ENCODE measurements at regions not wholly inside any gene's neighbourhood (a gene's known extent, or its start where the extent isn't known, plus 50 kb on each side); places are given as distances from the start of the nearest gene placed in this dataset.

DNA sequence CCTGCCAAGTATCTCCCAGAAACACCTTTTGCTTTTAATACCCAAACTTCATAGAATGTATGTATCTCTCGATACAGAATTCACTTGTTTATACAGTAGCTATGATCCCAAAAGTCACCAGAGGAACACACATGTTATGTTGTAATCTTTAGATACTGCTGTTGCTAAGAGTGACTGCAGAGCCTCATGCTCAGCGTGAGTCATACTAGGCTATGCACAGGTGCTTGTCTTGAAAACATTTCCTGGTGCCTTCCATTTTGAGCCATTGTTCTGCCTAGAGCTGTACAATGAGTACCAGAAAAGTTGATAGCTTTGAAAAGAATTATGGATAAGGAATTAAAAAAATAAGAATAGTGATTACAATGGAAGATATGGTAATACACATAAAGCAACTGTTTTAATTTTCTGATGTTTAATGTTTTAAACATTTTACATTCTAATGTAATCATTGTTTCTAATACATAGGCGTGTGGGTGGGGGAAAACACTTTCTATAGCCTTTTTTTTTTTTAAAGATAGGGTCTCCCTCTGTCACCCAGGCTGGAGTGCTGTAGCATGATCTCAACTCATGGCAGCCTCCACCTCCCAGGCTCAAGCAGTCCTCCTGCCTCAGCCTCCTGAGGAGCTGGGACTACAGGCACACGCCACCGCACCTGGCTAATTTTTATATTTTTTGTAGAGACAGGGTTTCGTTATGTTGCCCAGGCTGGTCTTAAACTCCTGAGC lies 79.4 kb downstream of the CD24 start:
- no peaks in the 10 kb centered on the region for H3K4me1 Mint-ChIP-seq
- H3K27me3 Mint-ChIP-seq = peaks cover 9% of the 10 kb centered on the region
- H3K27ac Mint-ChIP-seq = no peak overlapping the region
- POLR2A ChIA-PET = no interaction called here
- no peak overlapping the region for H3K4me3 Mint-ChIP-seq
- H3K36me3 Mint-ChIP-seq (ENCODE audit: low read depth) = no peaks in the 10 kb centered on the region
- CTCF ChIA-PET = no interaction called here
- DNase-seq = no peak
- H3K9me3 Mint-ChIP-seq = no peaks in the 10 kb centered on the region

DNA sequence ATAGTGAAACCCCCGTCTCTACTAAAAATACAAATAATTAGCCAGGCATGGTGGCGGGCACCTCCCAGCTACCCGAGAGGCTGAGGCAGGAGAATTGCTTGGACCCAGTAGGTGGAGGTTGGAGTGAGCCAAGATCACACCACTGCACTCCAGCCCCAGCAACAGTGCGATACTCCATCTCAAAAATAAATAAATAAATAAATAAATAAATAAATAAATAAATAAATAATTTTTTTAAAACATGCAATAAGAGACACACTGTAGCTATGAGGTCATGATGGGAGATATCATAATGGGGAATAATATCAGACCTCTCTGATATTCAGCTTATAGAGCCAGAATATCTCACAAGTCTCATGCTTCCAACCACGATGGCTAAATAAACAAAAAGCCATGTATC lies 82.3 kb downstream of the CD24 start:
- Mint-ChIP-seq H3K27ac (no peak overlapping the region), H3K4me1 (no peaks in the 10 kb centered on the region), H3K4me3 (no peak overlapping the region), H3K27me3 (peaks cover 12% of the 10 kb centered on the region), H3K36me3 (ENCODE audit: low read depth) (no peaks in the 10 kb centered on the region), H3K9me3 (no peaks in the 10 kb centered on the region)
- POLR2A ChIA-PET = no interaction called here
- CTCF ChIA-PET = no interaction called here
- DNase-seq = no peak

DNA sequence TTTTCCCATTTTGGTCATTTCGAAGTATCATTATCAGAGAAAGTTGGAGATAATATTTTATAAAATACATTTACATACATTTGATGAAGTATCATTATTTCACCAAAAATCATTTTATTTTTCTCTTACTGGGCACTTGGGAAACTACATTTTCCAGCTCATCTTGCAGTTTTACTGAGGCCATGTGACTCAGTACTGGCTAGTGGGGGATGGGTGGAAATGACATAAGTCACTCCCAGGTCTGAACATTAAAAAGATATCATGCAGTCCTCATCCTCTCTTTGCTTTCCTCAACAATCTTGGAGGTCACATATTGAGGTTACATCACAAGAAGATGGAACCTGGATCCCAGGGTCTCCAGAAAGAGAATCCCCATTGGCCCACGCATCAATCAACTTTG lies 84.1 kb downstream of the CD24 start:
- ChIA-PET CTCF (no interaction called here), POLR2A (no interaction called here)
- Mint-ChIP-seq H3K27ac (no peak overlapping the region), H3K36me3 (ENCODE audit: low read depth) (no peaks in the 10 kb centered on the region), H3K27me3 (peaks cover 22% of the 10 kb centered on the region), H3K4me1 (no peaks in the 10 kb centered on the region), H3K4me3 (no peak overlapping the region), H3K9me3 (no peaks in the 10 kb centered on the region)
- no peak for DNase-seq

GRCh38 chr6:106889692-106890091 lies 84.8 kb downstream of the CD24 start:
- Mint-ChIP-seq H3K9me3 (no peaks in the 10 kb centered on the region), H3K4me3 (no peak overlapping the region), H3K27ac (no peak overlapping the region), H3K36me3 (ENCODE audit: low read depth) (no peaks in the 10 kb centered on the region), H3K4me1 (no peaks in the 10 kb centered on the region), H3K27me3 (peaks cover 25% of the 10 kb centered on the region)
- POLR2A ChIA-PET = no interaction called here
- DNase-seq = no peak
- CTCF ChIA-PET = no interaction called here

- Mint-ChIP-seq H3K27ac (no peak overlapping the region), H3K4me1 (no peaks in the 10 kb centered on the region), H3K4me3 (no peak overlapping the region), H3K9me3 (no peaks in the 10 kb centered on the region), H3K27me3 (peaks cover 23% of the 10 kb centered on the region), H3K36me3 (ENCODE audit: low read depth) (no peaks in the 10 kb centered on the region)
- CTCF ChIA-PET = interaction anchor here (0.8 kb wide), 1 partner anchor 92 kb away, joined by 3 read pairs; no protein-coding TSS in a partner anchor
- POLR2A ChIA-PET = no interaction called here
- no peak for DNase-seq
These were observed 87.4 kb downstream of the CD24 start for GRCh38 chr6:106886922-106887797.

GRCh38 chr6:106886081-106886843 lies 88.3 kb downstream of the CD24 start:
- DNase-seq = no peak
- Mint-ChIP-seq H3K27me3 (peaks cover 26% of the 10 kb centered on the region), H3K36me3 (ENCODE audit: low read depth) (no peaks in the 10 kb centered on the region), H3K4me3 (no peak overlapping the region), H3K27ac (no peak overlapping the region), H3K9me3 (no peaks in the 10 kb centered on the region), H3K4me1 (no peaks in the 10 kb centered on the region)
- POLR2A ChIA-PET = no interaction called here
- CTCF ChIA-PET = interaction anchor here (0.7 kb wide), 1 partner anchor 249 kb away, joined by 3 read pairs; no protein-coding TSS in a partner anchor

- H3K36me3 Mint-ChIP-seq (ENCODE audit: low read depth) = no peaks in the 10 kb centered on the region
- CTCF ChIA-PET = interaction anchor here (0.7 kb wide), 1 partner anchor 248 kb away, joined by 3 read pairs; no protein-coding TSS in a partner anchor
These were observed 88.8 kb downstream of the CD24 start for GRCh38 chr6:106885679-106886078.

DNA sequence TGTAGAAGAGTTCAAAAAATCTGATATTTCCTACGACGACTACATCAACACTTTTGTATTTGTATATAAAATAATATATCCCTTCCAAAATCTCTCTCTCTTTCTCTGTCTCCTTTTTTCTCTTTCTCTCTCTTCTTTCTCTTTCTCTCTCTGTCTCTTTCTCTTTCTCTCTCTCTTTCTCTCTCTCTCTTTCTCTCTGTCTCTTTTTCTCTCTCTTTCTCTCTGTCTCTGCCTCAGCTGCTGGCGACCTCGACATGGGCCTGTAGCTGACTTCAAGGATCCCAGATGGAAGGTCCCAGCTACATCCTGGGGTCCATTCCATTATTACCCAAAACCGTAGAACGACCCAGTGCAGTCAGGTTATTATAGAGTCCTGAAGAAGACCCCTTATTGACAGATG lies 90.0 kb downstream of the CD24 start:
- Mint-ChIP-seq H3K4me3 (no peak overlapping the region), H3K9me3 (no peaks in the 10 kb centered on the region), H3K36me3 (ENCODE audit: low read depth) (no peaks in the 10 kb centered on the region), H3K27me3 (peaks cover 26% of the 10 kb centered on the region), H3K4me1 (no peaks in the 10 kb centered on the region), H3K27ac (no peak overlapping the region)
- ChIA-PET CTCF (no interaction called here), POLR2A (no interaction called here)
- DNase-seq = no peak

More at GRCh38 chr6:106885679-106886078, 88.8 kb downstream of the CD24 start:
- H3K27me3 Mint-ChIP-seq = peaks cover 27% of the 10 kb centered on the region
- POLR2A ChIA-PET = no interaction called here
- no peak overlapping the region for H3K27ac Mint-ChIP-seq
- H3K4me3 Mint-ChIP-seq = no peak overlapping the region
- no peaks in the 10 kb centered on the region for H3K4me1 Mint-ChIP-seq
- DNase-seq = no peak
- H3K9me3 Mint-ChIP-seq = no peaks in the 10 kb centered on the region

- POLR2A ChIA-PET = no interaction called here
- DNase-seq = no peak
- H3K4me3 Mint-ChIP-seq = no peak overlapping the region
- H3K27me3 Mint-ChIP-seq = peaks cover 26% of the 10 kb centered on the region
- H3K4me1 Mint-ChIP-seq = no peaks in the 10 kb centered on the region
- H3K9me3 Mint-ChIP-seq = no peaks in the 10 kb centered on the region
- CTCF ChIA-PET = no interaction called here
- no peaks in the 10 kb centered on the region for H3K36me3 Mint-ChIP-seq (ENCODE audit: low read depth)
- H3K27ac Mint-ChIP-seq = no peak overlapping the region
These were observed 90.7 kb downstream of the CD24 start for GRCh38 chr6:106883808-106884262.

- H3K4me3 Mint-ChIP-seq = no peak overlapping the region
- no peaks in the 10 kb centered on the region for H3K9me3 Mint-ChIP-seq
- ChIA-PET CTCF (no interaction called here), POLR2A (no interaction called here)
- DNase-seq = no peak
- H3K27ac Mint-ChIP-seq = no peak overlapping the region
- H3K4me1 Mint-ChIP-seq = no peaks in the 10 kb centered on the region
- no peaks in the 10 kb centered on the region for H3K36me3 Mint-ChIP-seq (ENCODE audit: low read depth)
- H3K27me3 Mint-ChIP-seq = peaks cover 28% of the 10 kb centered on the region
These were observed 91.7 kb downstream of the CD24 start for GRCh38 chr6:106882601-106883518.

DNA sequence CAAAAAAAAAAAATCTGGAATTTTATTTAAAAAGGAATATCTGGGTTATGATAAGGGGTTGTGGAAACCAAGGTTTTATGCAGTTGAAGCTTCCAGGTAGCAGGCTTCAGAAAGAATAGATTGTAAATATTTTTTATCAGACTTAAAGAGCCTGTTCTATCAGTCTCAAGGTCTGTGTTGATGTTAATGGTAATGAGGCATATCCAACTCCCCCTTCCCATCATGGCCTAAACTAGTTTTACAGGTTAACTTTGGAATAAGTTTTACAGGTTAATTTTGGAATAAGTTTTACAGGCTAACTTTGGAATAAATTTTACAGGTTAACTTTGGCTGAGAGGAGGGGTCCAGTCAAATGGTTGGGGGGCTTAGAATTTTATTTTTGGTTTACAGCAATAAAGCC lies 92.4 kb downstream of the CD24 start:
- no peak for DNase-seq
- no peak overlapping the region for H3K4me3 Mint-ChIP-seq
- no peaks in the 10 kb centered on the region for H3K4me1 Mint-ChIP-seq
- H3K27ac Mint-ChIP-seq = no peak overlapping the region
- POLR2A ChIA-PET = no interaction called here
- H3K36me3 Mint-ChIP-seq (ENCODE audit: low read depth) = no peaks in the 10 kb centered on the region
- CTCF ChIA-PET = no interaction called here
- H3K9me3 Mint-ChIP-seq = no peaks in the 10 kb centered on the region
- H3K27me3 Mint-ChIP-seq = peaks cover 26% of the 10 kb centered on the region

GRCh38 chr6:106880952-106881351 lies 93.6 kb downstream of the CD24 start:
- Mint-ChIP-seq H3K9me3 (peaks cover 3% of the 10 kb centered on the region), H3K36me3 (ENCODE audit: low read depth) (no peaks in the 10 kb centered on the region), H3K27ac (no peak overlapping the region), H3K27me3 (peaks cover 20% of the 10 kb centered on the region), H3K4me3 (no peak overlapping the region), H3K4me1 (no peaks in the 10 kb centered on the region)
- ChIA-PET CTCF (no interaction called here), POLR2A (no interaction called here)
- no peak for DNase-seq
